Heart left ventricle (tissue), 13 donors: ENCODE measurements at regions not wholly inside any gene's neighbourhood (a gene's known extent, or its start where the extent isn't known, plus 50 kb on each side); places are given as distances from the start of the nearest gene placed in this dataset.

Source experiments
- CTCF ChIP-seq, 12 donors: fragments of 200-600 bp; sonication (generic) in 4 of 12; IDR thresholded peaks; one replicate each; pipeline versions ENCODE4 v1.5.0 to v1.8.0; 2018 to 2022; ENCODE audit warnings: antibody characterized with exemption in 12 of 12, mild to moderate bottlenecking in 5 of 12
- POLR2A ChIP-seq, 2 donors: fragments of 450-650 bp; IDR thresholded peaks; one replicate each; pipeline ENCODE4 v1.6.1; 2017; ENCODE audit warnings: antibody characterized with exemption in 2 of 2, mild to moderate bottlenecking in 2 of 2, moderate library complexity in 2 of 2
- donor health status: ischemic (EF 13 %, LVEDD 7.1; RV severe dilation, severe dysfunction).
- donor health status: DM: no; HTN: yes; CAD: no.
- donor health status: DM: no; HTN: no; CAD: no.
- donor health status: ischemic (EF 25% LVEDD 6.9; RV normal size, moderate dysfunction).
- donor health status: ischemic (EF 25% LVEDD 5.7; RV mildly dilated, moderate dysfunction).
- donor health status: ischemic (EF 35%, LVEDD 5.7; RV mildly dilated, moderate dysfunction).
- donor health status: nonischemic (EF 11% LVEDD 7.7; RV severe dilation, severe dysfunction).
- donor health status: DM: yes; HTN: yes; CAD: no.
- donor health status: PGD.
- donor health status: ischemic (EF 29% LVEDD 5.4; RV normal size, mild dysfunction).
- donor health status: nonischemic (EF 23%, LVEDD 6.1; RV moderate dilation, normal function).

GRCh38 chr4:126686491-126686890 is 946.3 kb upstream of the INTU start:
- TF ChIP-seq CTCF (IDR thresholded peaks at IDR 0.05), result no peak
- no peak for TF ChIP-seq POLR2A (IDR thresholded peaks at IDR 0.05)
